Mammary epithelial cell (primary cell): ENCODE measurements at regions not wholly inside any gene's neighbourhood (a gene's known extent, or its start where the extent isn't known, plus 50 kb on each side); places are given as distances from the start of the nearest gene placed in this dataset.

Experiments used
- CTCF ChIP-seq, 2 donors: IDR thresholded peaks in 1 of 2; conservative IDR thresholded peaks in 1 of 2; 2 replicates each; pipeline ENCODE4 v1.5.1; 2011 to 2012; ENCODE audit warnings: inconsistent platforms in 2 of 2, low read length in 2 of 2, mild to moderate bottlenecking in 2 of 2, control low read depth in 1 of 2, low read depth in 1 of 2; ENCODE audit not compliant: insufficient read depth in 1 of 2; ENCODE audit errors: extremely low read depth in 1 of 2
- EZH2 ChIP-seq: IDR thresholded peaks from 2 replicates; pipeline ENCODE4 v1.6.1; 2012; ENCODE audit warnings: low read length, inconsistent platforms, borderline replicate concordance

GRCh38 chr18:56479841-56480240 is 158.6 kb downstream of the TXNL1 start:
- no peak for TF ChIP-seq CTCF (conservative IDR thresholded peaks at IDR 0.05 in 1 of 2, IDR thresholded peaks at IDR 0.05 in 1 of 2; ENCODE audit: extremely low read depth in 1 of 2, insufficient read depth in 1 of 2, low read depth in 1 of 2, low read length in 2 of 2)
- no peak for TF ChIP-seq EZH2
